SU-DHL-6 (cell line): ENCODE measurements at regions not wholly inside any gene's neighbourhood (a gene's known extent, or its start where the extent isn't known, plus 50 kb on each side); places are given as distances from the start of the nearest gene placed in this dataset.

Source experiments
- EZH2phosphoT487 ChIP-seq: fragments of 200-600 bp; sonication (generic), shearing (Covaris generic); conservative IDR thresholded peaks from 2 replicates; pipeline ENCODE4 v1.6.1; 2018; ENCODE audit warnings: mild to moderate bottlenecking, antibody characterized with exemption, low read length, moderate library complexity, mixed read lengths
- TF ChIP-seq, protein P1 (sequence below): fragments of 200-600 bp; sonication (generic); IDR thresholded peaks from one replicate; pipeline ENCODE4 v1.5.1; 2017; ENCODE audit warnings: antibody characterized with exemption, mild to moderate bottlenecking, low read length, moderate library complexity; ENCODE audit not compliant: insufficient read depth, poor library complexity, severe bottlenecking

DNA sequence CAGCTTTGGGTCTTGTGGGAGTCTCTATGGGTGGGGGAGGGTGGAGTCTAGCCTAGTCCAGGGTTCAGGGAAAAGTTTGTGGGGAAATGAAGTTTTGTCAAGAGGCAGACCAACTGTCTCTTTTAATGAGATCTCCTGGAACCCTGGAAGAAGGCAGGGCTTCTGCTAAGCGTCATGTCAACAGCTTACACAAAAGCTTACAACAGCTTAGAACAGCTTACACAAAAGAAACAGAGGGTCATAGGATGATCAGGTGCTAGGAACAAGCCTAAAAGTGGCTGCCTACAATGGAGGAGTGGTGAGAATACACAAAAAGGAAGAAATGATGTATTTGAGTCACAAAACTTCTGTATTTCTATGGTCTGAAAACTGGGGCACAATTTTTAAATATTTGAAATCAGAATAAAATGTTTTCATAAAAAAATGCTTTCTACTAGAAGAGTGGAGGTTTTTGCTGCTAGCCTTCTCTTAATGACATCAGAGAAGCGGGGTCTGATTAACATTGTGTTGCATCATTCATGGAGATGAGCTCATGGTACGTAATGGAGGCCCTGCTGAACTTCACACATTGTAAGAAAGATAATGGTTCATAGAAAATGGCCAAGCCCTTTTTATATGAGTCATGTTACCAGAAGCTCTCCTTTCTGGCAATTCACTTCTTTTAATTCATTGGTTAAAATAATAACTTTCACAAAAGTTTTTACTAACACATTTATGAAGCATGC, 351.0 kb downstream of the PIK3C3 start:
- TF ChIP-seq, protein P1, sequence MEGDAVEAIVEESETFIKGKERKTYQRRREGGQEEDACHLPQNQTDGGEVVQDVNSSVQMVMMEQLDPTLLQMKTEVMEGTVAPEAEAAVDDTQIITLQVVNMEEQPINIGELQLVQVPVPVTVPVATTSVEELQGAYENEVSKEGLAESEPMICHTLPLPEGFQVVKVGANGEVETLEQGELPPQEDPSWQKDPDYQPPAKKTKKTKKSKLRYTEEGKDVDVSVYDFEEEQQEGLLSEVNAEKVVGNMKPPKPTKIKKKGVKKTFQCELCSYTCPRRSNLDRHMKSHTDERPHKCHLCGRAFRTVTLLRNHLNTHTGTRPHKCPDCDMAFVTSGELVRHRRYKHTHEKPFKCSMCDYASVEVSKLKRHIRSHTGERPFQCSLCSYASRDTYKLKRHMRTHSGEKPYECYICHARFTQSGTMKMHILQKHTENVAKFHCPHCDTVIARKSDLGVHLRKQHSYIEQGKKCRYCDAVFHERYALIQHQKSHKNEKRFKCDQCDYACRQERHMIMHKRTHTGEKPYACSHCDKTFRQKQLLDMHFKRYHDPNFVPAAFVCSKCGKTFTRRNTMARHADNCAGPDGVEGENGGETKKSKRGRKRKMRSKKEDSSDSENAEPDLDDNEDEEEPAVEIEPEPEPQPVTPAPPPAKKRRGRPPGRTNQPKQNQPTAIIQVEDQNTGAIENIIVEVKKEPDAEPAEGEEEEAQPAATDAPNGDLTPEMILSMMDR, result no peak
- TF ChIP-seq EZH2phosphoT487, result no peak
